NCI-H2171 treated with DMSO at 0.1 percent for 48 hours (cell line): ENCODE measurements at regions not wholly inside any gene's neighbourhood (a gene's known extent, or its start where the extent isn't known, plus 50 kb on each side); places are given as distances from the start of the nearest gene placed in this dataset.
"Not testable (repeated sequence)": the region's sequence is repeated elsewhere in the genome, so short reads cannot be mapped to it uniquely, and the experiment has no call there.

Experiments used
- DNase-seq: peaks from one replicate; lab custom pipeline; 2025; lab: John Stamatoyannopoulos, UW

DNA sequence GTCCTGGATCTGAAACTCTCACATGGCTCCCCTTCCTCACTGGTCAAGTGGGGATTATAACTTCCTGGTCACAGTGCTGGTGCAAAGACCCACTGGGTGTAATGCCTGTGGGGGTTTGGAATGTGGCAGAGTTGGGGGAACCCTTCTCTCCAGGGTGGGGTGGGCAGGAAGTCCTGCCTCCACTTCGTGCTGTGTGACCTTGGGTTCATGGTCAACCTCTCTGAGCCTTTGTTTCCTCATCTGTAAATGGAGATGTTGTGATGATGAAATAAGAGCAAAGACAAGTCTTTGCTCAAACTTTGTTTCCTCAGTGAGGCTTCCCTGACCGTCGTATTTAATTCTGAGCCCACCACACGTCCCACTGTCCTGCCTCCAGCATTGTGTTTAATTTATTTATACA is 564.7 kb downstream of the PTPRU start:
- DNase-seq: no peak

DNA sequence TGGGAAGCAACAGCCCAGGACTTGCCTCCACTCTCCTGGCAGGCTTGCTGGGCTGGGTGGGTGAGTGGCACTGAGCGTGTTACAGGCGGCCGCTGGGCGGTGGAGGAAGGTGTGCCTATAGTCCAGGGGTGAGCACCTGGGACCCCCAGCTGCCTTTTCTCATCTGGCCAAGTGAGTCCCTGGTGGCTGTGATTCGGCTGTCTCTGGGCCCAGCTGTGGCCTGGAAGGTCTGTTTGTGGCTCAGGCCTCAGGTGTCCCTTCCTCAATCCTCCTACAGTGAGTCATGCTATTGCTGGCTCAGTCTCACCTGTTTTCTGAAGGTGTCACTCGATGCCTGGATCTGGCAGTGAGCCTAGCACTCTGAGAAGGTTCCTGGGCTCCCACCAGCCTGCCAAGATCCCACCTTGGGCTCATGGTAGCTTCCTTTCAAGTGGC is 564.2 kb downstream of the PTPRU start:
- DNase-seq: no peak

- no peak for DNase-seq
Measured at GRCh38 chr1:29800120-29800519, 563.8 kb downstream of the PTPRU start.

GRCh38 chr1:29798699-29799566 is 562.6 kb downstream of the PTPRU start:
- no peak for DNase-seq

- not testable (repeated sequence) for DNase-seq
Measured at GRCh38 chr1:29797125-29797524, 560.8 kb downstream of the PTPRU start.

DNA sequence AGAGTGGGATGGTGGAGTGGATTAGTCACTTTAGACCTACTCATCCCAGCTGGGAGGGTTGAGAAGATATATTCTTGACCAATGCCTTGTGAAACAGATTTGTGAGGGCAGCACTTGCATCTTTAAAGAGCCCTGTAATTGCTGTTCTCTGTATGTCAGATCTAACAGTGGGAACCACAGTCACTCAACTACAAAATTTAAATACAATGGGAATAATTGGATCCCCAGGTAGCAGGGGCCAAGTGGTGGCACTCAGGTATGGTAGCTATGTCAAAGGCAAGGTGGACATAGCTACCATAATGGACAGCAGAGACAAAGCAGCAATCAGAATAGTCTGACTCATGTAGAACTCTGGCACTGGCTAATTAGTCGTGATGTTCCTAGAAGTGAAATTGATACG is 559.6 kb downstream of the PTPRU start:
- DNase-seq: not testable (repeated sequence)

DNA sequence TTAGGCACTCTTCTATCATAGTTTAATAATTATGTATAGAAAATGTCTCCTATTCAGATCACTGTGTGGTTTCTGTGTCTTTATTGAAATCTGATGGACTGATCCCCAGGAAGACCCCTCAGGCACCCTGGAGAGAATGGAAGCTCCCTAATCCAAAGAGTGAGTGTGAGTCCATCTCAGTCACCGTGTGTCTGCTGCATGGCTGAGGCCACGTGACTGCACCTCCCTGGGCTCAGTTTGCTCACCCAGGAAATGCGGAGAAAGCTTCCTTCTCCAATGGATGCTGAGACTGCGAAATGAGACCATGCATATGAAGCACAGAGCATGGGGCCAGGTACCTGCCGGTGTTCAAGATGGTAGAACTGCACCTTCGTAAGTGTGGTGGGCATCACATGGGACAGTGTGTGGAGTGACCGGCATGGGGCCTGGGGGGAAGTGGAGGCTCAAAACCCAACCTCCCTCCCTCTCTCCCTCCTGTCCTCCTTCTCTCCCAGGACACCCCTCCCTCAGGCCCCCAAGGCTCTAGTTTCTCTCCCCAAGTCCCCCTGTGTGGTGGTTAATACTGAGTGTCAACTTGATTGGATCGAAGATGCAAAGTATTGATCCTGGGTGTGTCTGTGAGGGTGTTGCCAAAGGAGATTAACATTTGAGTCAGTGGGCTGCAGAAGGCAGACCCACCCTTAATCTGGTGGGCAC is 557.5 kb downstream of the PTPRU start:
- no peak for DNase-seq

DNA sequence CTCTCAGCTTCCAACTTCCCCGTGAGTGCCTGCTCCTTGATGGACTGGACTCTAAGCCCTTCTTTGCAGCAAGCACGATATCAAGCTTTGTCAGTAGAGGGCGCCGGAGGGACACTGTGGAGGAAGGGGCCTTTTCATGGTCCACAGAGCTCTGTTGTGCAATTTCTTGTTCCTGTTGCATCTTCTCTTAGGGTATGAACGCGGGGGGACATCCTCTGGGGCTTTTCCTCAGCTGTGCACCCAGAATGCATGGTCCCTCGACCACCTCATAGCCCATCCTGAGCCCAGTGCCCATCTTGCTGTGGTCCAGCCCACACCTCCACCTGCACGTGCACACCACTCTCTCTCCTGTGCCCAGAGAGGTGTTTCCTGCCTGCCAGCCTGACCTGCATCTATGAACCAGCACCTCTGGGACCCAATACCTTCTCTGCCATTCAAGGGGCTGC is 556.8 kb downstream of the PTPRU start:
- peak; percentile 76 for DNase-seq

GRCh38 chr1:29789910-29790247 is 553.6 kb downstream of the PTPRU start:
- no peak for DNase-seq

- DNase-seq: no peak
Measured at GRCh38 chr1:29789221-29789909, 553.0 kb downstream of the PTPRU start.

- DNase-seq: no peak
Measured at GRCh38 chr1:29786791-29787732, 550.7 kb downstream of the PTPRU start.

- peak; percentile 45 for DNase-seq
Measured at GRCh38 chr1:29786195-29786594, 549.9 kb downstream of the PTPRU start.

- DNase-seq: no peak
Measured at GRCh38 chr1:29785554-29785953, 549.2 kb downstream of the PTPRU start.

DNA sequence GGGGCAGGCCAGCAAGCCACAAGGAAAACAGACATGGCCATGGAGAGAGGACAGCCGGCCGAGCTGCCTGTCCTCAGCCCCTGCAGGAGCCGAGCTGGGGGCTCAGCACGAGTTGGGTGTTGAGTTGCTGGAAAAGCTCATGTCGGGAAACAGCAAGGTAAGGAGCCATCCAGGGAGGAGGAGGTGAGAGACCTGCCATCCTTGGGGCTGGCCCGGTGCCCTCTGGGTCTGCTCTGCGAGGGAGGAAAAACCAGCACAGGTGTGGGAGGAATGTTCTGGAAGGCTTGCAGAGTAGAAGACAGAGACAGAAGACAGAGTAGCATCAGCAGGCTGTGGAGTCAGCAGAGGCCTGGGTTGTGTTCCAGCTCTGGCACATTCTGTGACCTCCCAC is 548.8 kb downstream of the PTPRU start:
- DNase-seq: no peak

GRCh38 chr1:29784276-29785136 is 548.2 kb downstream of the PTPRU start:
- DNase-seq: no peak

- no peak for DNase-seq
Measured at GRCh38 chr1:29783508-29784275, 547.4 kb downstream of the PTPRU start.

- DNase-seq: no peak
Measured at GRCh38 chr1:29782846-29783507, 546.7 kb downstream of the PTPRU start.

DNA sequence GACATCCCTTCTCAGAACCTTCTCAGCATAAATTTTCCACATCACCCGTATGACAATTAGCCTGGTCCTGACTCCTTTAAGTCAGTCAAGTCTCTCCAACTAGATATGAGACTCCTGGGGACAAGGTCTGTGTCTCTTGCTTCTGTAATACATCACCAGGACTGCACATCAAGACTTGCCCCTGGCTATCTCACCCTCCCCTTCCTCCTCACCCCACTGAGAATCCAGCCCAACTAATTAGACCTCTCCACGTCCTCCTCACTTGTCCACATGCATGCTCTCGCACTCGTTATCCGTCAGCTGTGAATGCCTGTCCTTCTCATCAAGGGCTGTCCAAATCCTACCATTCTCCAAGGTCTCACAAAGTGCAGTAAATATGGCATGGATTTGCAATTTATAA is 542.8 kb downstream of the PTPRU start:
- no peak for DNase-seq

GRCh38 chr1:29777522-29777921 is 541.2 kb downstream of the PTPRU start:
- DNase-seq: no peak
